ENCODE measurements at regions not wholly inside any gene's neighbourhood (a gene's known extent, or its start where the extent isn't known, plus 50 kb on each side); places are given as distances from the start of the nearest gene placed in this dataset.

DNA sequence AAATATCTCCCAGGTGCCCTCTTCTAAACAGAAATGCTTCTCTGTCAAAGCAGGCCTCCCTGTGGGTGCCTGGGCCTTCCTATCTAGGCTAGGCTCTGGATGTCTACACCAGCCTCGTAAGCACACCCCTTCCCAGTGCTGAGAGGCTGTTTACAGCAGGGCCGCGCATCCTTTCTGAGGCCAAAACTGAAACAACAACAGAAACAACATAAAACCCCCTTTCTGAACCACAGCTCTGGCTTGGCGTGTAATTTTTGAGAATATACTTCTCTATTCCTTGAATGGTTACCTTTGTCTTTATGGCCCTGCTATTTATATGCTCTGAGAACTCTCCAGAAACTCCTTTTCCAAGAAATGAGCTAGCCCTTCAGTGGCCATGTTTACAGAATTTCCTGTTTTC, 118.4 kb downstream of the BCL2L11 start:
- TF ChIP-seq TAF1 (IDR thresholded peaks at IDR 0.05; ENCODE audit: borderline replicate concordance, insufficient read depth, low read length): no peak

DNA sequence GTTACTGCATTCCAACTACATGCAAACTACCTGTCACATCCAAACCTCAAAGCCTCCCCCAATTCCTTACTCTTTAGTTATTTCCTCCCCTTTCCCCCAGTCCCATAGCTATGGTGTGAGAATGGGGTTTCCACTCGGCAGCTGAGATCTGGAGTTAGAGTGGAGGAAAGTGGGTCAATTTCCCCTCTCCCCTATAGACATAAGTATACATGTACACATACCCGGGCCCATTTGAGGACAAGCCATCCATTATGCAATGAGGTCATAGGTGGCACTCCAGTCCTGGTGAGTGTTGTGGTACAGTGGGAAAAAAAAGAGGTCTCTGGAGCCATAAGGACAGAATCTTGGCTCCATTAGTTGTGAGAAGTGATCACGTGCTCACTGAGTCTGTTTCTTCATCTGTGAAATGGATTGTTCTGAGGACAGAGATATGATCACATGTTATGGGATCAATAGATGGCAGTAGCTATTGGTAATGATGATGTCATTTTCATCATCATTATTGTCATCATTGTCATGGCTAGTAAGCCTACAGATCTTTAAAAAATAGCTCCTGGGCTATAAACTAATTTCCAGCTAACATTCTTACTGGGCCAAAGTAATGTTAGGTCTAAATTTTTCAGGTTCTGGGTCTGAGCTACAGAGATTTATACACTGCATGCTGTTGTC, 119.0 kb downstream of the BCL2L11 start:
- TF ChIP-seq TAF1 (IDR thresholded peaks at IDR 0.05; ENCODE audit: borderline replicate concordance, insufficient read depth, low read length): no peak
- TF ChIP-seq FOXP2 (optimal IDR thresholded peaks at IDR 0.05; ENCODE audit: borderline replicate concordance, extremely low read depth, extremely low read length, insufficient read depth): no peak
- no peak for TF ChIP-seq POLR2AphosphoS5 (IDR thresholded peaks at IDR 0.05; ENCODE audit: low read depth, low read length)
- TF ChIP-seq SIN3A (IDR thresholded peaks at IDR 0.05; ENCODE audit: borderline replicate concordance, insufficient read depth, low read length): no peak
- TF ChIP-seq, protein P1, sequence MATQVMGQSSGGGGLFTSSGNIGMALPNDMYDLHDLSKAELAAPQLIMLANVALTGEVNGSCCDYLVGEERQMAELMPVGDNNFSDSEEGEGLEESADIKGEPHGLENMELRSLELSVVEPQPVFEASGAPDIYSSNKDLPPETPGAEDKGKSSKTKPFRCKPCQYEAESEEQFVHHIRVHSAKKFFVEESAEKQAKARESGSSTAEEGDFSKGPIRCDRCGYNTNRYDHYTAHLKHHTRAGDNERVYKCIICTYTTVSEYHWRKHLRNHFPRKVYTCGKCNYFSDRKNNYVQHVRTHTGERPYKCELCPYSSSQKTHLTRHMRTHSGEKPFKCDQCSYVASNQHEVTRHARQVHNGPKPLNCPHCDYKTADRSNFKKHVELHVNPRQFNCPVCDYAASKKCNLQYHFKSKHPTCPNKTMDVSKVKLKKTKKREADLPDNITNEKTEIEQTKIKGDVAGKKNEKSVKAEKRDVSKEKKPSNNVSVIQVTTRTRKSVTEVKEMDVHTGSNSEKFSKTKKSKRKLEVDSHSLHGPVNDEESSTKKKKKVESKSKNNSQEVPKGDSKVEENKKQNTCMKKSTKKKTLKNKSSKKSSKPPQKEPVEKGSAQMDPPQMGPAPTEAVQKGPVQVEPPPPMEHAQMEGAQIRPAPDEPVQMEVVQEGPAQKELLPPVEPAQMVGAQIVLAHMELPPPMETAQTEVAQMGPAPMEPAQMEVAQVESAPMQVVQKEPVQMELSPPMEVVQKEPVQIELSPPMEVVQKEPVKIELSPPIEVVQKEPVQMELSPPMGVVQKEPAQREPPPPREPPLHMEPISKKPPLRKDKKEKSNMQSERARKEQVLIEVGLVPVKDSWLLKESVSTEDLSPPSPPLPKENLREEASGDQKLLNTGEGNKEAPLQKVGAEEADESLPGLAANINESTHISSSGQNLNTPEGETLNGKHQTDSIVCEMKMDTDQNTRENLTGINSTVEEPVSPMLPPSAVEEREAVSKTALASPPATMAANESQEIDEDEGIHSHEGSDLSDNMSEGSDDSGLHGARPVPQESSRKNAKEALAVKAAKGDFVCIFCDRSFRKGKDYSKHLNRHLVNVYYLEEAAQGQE (IDR thresholded peaks at IDR 0.05; ENCODE audit: insufficient read depth in 1 of 2, low read depth in 2 of 2, low read length in 2 of 2): no peak

DNA sequence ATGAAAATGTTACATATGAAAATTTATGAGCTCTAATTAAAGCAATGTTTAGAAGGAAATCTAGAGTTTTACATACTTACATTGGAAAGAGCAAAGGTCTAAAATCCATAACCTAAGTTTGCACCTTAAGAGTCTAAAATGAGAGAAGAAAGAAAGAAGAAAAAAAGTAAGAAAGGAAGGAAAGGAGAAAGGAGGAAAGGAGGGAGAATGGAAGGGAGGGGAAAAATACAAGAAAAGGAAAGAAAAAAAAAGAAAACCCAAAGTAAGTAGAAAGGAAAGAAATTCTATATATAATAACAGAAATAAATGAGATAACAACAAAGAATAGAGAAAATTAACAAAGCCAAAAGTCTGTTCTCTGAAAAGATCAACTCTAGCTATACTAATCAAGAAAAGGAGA, 122.6 kb downstream of the BCL2L11 start:
- TF ChIP-seq, protein P1 (IDR thresholded peaks at IDR 0.05; ENCODE audit: insufficient read depth in 1 of 2, low read depth in 2 of 2, low read length in 2 of 2): no peak
- no peak for TF ChIP-seq TAF1 (IDR thresholded peaks at IDR 0.05; ENCODE audit: borderline replicate concordance, insufficient read depth, low read length)
- TF ChIP-seq FOXP2 (optimal IDR thresholded peaks at IDR 0.05; ENCODE audit: borderline replicate concordance, extremely low read depth, extremely low read length, insufficient read depth): no peak
- no peak for TF ChIP-seq SIN3A (IDR thresholded peaks at IDR 0.05; ENCODE audit: borderline replicate concordance, insufficient read depth, low read length)
- no peak for TF ChIP-seq POLR2AphosphoS5 (IDR thresholded peaks at IDR 0.05; ENCODE audit: low read depth, low read length)

DNA sequence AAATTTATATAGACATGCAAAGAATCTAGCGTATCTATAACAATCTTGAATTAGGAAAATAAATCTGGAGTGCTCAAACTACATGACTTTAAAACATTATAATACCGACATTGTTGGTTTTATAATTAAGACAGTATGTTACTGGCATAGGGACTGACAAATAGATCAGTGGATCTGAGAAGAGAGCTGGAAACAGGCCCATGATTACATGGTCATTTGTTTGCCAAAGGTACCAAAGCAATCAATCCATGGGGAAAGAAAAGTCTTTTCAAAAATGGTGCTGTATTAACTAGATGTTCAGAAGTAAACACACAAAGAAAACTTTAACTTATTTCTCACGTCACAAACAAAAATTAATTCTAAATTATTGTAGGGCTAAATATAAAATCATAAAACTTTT, 124.2 kb downstream of the BCL2L11 start:
- no peak for TF ChIP-seq POLR2AphosphoS5 (IDR thresholded peaks at IDR 0.05; ENCODE audit: low read depth, low read length)
- no peak for TF ChIP-seq SIN3A (IDR thresholded peaks at IDR 0.05; ENCODE audit: borderline replicate concordance, insufficient read depth, low read length)
- TF ChIP-seq FOXP2 (optimal IDR thresholded peaks at IDR 0.05; ENCODE audit: borderline replicate concordance, extremely low read depth, extremely low read length, insufficient read depth): no peak
- TF ChIP-seq, protein P1 (IDR thresholded peaks at IDR 0.05; ENCODE audit: insufficient read depth in 1 of 2, low read depth in 2 of 2, low read length in 2 of 2): no peak
- no peak for TF ChIP-seq TAF1 (IDR thresholded peaks at IDR 0.05; ENCODE audit: borderline replicate concordance, insufficient read depth, low read length)

- no peak for TF ChIP-seq SIN3A (IDR thresholded peaks at IDR 0.05; ENCODE audit: borderline replicate concordance, insufficient read depth, low read length)
- no peak for TF ChIP-seq TAF1 (IDR thresholded peaks at IDR 0.05; ENCODE audit: borderline replicate concordance, insufficient read depth, low read length)
- TF ChIP-seq FOXP2 (optimal IDR thresholded peaks at IDR 0.05; ENCODE audit: borderline replicate concordance, extremely low read depth, extremely low read length, insufficient read depth): no peak
- TF ChIP-seq POLR2AphosphoS5 (IDR thresholded peaks at IDR 0.05; ENCODE audit: low read depth, low read length): no peak
- TF ChIP-seq, protein P1 (IDR thresholded peaks at IDR 0.05; ENCODE audit: insufficient read depth in 1 of 2, low read depth in 2 of 2, low read length in 2 of 2): no peak
Observed at GRCh38 chr2:111246620-111247061, 125.9 kb downstream of the BCL2L11 start.

Measured in PFSK-1 (cell line).